Lung microvascular endothelial cell (primary cell): ENCODE measurements at regions not wholly inside any gene's neighbourhood (a gene's known extent, or its start where the extent isn't known, plus 50 kb on each side); places are given as distances from the start of the nearest gene placed in this dataset.
"Not testable (repeated sequence)": the region's sequence is repeated elsewhere in the genome, so short reads cannot be mapped to it uniquely, and the experiment has no call there.

Experiments
- DNase-seq, 2 donors: peaks; one replicate each; pipeline versions ENCODE4 v3.0.0 to v3.0.0-alpha.2; 2010; ENCODE audit warnings: low read depth in 2 of 2

DNA sequence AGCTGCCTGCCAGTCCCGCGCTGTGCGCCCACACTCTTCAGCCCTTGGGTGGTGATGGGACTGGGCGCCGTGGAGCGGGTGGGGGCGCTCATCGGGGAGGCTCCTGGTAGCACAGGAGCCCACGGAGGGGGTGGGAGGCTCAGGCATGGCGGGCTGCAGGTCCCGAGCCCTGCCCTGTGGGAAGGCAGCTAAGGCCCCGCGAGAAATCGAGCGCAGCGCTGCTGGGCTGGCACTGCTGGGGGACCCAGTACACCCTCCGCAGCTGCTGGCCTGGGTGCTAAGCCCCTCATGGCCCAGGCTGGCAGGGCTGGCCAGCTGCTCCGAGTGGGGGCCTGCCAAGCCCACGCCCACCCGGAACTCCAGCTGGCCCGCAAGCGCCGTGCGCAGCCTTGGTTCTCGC lies 403.7 kb upstream of the NUDT12 start:
- DNase-seq, result not testable (repeated sequence)

GRCh38 chr5:103962023-103962422 lies 399.4 kb upstream of the NUDT12 start:
- no peak for DNase-seq

DNA sequence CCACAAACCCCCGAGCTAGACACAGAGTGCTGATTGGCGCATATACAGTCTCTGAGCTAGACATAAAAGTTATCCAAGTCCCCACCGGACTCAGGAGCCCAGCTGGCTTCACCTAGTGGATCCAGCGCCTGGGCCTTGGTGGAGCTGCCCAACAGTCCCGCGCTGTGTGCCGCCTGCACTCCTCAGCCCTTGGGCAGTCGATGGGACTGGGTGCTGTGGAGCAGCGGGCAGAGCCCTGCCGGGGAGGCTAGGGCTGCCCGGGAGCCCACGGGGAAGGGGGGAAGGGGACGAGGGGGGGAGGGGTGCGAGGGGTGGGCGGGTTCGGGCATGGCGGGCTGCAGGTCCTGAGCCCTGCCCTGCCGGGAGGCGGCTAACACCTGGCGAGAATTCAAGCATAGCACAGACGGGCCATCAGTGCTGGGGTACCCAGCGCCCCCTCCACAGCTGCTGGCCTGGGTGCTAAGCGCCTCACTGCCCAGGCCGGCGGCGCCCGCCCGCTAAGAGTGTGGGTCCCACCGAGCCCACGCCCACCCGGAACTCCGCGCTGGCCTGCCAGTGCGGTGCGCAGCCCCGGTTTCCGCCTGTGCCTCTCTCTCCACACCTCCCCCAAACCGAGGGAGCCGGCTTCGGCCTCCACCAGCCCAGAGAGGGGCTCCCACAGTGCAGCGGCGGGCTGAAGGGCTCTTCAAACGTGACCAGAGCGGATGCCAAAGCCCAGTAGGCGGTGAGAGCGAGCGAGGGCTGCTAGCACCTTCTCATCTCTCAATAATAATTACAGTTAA lies 391.2 kb upstream of the NUDT12 start:
- DNase-seq, result no peak

DNA sequence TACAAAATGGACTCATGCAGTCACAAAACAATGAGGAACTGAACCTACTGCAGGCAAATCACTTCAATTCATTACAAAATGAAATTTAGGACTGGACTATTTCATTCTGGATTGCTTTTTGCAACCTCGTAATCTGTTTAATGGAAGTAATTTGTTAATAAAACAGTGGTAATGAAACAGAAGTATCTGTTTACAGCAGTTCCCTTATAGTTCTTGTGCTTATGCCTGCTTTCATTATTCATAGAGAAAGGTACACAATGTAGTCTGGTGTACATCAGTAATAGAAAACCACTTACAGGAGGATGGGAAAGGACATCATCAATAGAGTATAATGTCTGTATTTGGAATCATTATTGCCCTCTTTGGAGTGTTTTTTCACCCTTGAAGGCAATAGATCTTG lies 389.2 kb upstream of the NUDT12 start:
- no peak for DNase-seq

DNA sequence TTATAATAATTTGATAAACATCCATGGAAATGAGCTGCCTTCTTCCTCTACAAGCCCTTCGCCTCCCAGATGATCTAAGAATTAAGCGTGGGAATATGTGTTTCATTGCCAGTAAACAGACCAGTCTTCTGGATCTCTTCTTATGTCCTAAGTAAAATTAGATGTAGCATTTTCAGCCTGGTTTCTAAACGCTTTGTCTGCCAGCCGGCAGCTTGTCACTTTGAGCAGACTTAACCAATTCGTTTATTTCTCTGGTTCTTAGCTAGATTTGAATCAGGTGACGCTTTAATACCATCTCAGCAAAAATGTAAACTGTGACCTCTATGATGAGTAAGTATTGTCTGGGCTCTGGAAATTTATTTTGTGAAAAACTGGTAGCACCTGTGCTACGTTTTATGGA lies 380.6 kb upstream of the NUDT12 start:
- DNase-seq, result no peak

GRCh38 chr5:103942587-103943186 lies 380.1 kb upstream of the NUDT12 start:
- no peak for DNase-seq

DNA sequence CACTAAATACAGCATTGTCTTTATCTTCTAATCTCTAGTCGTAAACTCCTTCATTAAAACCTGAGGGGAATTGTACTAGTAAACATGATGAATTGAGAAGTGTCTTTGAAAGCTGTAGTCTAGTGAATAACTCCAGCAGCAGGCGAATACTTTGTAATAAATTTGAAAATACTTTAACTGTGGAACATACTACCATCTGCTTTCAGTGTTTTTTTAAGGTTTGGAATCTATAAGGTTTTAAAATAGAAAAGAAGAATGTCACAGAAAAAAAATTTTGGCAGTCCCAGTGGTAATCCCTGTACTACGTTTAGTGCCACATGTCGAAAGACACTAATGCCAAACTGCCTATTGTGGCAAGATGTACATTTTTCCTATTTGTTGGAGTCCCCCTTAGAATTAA lies 379.0 kb upstream of the NUDT12 start:
- DNase-seq, result no peak

GRCh38 chr5:103938146-103938695 lies 375.6 kb upstream of the NUDT12 start:
- DNase-seq, result no peak

DNA sequence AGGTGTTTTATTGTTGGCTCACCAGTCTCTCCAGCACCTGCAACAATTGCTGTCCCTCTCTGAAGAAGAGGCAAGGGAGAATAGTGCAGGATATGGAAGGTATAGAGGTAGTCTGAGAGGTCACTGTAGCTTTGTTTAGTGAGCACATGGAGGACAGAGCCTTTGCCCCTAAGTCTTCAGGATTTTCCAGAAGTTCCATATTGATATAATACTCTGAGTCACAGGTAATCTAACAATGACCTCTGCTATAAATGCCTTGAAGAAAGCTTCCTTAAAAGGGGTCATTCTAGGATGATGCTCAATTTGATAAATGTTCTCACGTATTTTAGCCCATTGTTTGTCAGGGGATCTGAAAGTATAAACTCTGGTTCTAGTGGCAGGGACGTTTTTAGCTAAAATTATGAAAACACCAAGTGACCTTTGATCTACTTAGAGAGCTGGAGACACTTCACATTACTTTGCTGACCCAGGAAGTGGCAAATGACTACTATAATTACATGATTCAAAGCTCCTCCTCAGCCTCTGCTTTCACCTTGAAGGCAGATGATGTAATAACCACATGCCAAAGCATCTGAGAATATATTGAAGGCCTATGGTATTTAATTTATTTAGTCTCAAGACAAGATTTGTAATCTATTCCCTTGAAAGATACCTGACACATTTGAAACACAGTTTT lies 366.9 kb upstream of the NUDT12 start:
- no peak for DNase-seq

DNA sequence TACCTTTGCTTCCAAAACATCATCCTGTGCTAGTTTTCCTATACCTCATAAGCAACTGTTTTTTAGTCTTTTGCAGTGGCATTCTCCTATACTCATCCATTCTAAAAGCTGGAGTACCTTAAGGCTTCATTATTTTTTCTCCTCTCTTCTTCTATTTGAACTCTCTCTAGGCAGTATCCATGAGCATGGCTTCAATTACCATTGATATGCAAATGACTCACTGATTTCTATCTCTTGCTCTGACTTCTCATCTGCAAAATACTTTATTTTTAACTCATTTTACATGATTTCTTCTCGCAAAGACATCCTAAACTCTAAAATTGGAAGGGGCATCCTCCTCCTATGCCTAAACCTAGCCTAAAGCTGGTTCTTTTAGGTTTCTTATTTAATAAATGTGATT lies 365.1 kb upstream of the NUDT12 start:
- no peak for DNase-seq

DNA sequence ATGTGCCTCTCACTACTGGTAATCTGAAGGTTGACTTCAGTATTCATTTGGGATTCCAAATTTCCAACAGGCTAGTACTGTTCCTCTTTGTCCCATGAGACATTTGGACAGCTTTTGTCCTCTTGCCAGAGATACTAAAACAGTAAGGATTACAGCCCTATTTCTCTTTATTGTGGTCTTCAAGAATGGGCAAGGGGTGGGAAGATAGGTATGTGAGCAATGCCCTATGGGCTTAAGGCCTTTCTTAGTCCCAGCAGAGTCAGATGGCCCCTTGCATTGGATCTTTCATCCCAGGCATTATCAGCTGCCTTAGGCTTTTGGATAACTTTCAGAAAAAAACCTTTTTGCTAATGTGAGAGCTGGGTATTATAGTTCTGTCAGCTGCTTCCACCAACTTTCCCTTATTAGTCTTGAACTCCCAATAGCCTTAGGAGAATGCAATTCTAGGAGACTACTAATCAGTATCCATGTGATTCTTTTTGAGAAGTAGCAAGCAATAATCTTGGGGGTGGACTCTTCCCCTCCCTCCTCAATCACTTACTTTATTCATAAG lies 361.1 kb upstream of the NUDT12 start:
- no peak for DNase-seq

DNA sequence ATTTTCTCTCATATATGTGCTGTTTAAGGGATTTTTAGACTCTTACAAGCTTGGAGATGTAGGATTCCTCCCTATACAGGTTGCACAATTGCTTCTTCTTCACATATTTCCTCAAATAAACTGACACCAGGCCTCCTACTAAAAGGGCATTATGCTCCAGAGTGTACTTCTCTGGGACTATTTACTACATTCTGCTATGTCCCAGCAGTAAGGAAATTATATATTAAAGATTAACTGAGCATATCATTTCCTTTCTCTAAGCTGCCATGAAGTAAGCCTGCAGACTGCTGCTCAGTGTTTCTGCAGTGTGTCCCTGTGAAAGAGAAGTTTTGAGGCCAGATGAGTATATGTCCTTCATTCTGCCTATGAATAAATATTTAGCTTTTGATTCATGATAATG lies 356.9 kb upstream of the NUDT12 start:
- no peak for DNase-seq

DNA sequence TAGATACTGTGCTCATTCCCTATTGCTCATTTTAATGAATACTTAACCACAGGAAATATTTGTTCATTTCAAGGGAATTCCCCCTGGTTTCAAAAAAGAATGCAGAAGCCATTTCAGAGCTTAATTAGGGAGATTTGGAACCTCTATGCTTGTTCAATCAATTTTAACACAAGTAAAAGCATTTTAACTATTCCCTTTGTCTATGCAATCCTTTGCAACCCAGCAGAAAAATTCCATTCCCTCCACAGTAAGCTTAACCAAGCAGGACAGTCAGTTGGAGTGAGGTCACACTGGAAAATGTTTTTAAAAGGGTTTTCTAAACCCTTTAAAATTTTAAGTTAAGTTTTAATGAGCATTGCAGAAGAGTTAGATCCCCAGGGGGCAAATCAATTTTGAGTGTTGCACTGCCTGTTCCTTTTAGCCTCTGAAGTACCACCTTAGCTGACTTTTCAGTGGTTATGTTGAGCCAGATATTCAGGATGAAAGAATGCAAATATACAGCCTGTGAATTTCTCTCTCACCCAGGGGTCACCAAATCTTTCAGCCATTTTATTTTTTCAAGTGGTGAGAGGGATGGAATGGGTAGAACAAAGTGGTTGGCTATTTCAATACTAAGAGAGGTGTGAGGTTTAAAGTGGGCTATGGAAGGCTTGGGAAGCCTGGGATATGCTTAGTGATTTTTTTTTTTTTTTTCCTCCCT lies 356.2 kb upstream of the NUDT12 start:
- no peak for DNase-seq

GRCh38 chr5:103915081-103915480 lies 352.5 kb upstream of the NUDT12 start:
- no peak for DNase-seq

- no peak for DNase-seq
Measured at GRCh38 chr5:103910786-103911185, 348.2 kb upstream of the NUDT12 start.

GRCh38 chr5:103910011-103910410 lies 347.4 kb upstream of the NUDT12 start:
- no peak for DNase-seq

DNA sequence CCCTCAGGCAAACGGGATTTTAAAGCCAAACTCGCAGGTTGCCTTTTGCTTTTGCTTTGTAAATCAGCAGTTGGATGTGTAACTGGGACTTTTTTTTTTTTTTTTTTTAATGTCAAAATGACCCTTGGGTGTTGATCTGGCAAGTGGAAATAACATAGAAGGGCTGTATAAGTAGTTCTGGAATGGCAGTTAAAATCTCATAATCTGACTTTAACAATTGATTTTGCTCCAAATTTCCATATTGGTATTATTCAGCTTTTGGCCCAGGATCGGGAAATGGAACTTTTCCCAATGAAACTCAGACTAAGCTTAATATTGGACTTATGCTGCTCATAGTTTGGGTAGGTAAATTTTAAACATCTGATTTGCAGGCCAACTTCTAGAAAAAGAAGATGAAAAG lies 346.8 kb upstream of the NUDT12 start:
- no peak for DNase-seq

DNA sequence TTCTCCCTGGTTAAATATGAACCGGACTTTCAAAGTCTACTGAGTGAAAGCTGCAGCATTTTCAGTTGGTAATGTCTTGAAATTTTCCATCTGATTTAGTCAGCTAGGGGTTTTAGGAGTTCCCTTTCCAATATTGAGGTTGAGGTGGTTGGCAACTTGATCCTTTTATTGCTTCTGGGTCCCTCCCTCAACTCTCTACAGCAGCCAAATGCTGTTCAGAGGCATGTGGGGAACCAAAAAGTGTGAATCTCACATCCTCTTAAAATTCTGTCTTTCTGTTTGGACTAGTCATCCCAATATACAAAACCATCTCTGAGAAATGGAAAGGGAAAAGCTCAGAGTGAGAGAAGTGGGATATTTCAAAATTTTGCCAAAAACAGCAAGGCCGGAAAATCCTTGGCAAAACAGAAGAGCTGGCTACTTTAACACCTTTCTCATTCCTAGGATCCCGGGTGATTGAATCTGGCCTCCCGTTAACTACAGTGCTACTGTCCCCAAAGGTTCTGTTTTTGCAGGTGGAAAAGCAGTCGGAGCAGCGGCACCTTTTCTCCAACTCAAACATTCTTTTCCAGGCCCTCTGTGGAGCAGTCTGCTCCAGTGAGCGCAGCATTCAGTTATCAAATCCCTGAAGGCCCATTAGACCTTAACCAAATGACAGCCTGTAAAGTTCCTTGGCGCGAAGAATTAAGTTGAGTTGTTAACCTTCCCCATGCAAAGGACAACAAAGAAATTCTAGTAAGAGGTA lies 345.9 kb upstream of the NUDT12 start:
- DNase-seq, result no peak

- no peak for DNase-seq
Measured at GRCh38 chr5:103907001-103907400, 344.4 kb upstream of the NUDT12 start.

GRCh38 chr5:103904651-103905050 lies 342.1 kb upstream of the NUDT12 start:
- no peak for DNase-seq

GRCh38 chr5:103902893-103903292 lies 340.3 kb upstream of the NUDT12 start:
- no peak for DNase-seq
